Limb (tissue), 2 donors: ENCODE measurements at regions not wholly inside any gene's neighbourhood (a gene's known extent, or its start where the extent isn't known, plus 50 kb on each side); places are given as distances from the start of the nearest gene placed in this dataset.

Experiments
- DNase-seq, 2 donors: peaks; one replicate each; pipeline ENCODE4 v3.0.0-alpha.2; 2016; ENCODE audit errors: extremely low spot score in 2 of 2

GRCh38 chr4:185987961-185988627, 80.9 kb upstream of the TLR3 start:
- no peak for DNase-seq

GRCh38 chr4:185991770-185992169, 77.2 kb upstream of the TLR3 start:
- no peak for DNase-seq

- no peak for DNase-seq
These were observed 76.4 kb upstream of the TLR3 start for GRCh38 chr4:185992585-185992984.

GRCh38 chr4:185993328-185993973, 75.5 kb upstream of the TLR3 start:
- DNase-seq = no peak

- DNase-seq = no peak
These were observed 74.2 kb upstream of the TLR3 start for GRCh38 chr4:185994750-185995149.

- DNase-seq = no peak
These were observed 73.3 kb upstream of the TLR3 start for GRCh38 chr4:185995665-185996064.

GRCh38 chr4:185997296-185997695, 71.7 kb upstream of the TLR3 start:
- no peak for DNase-seq

- no peak for DNase-seq
These were observed 70.2 kb upstream of the TLR3 start for GRCh38 chr4:185998791-185999190.

GRCh38 chr4:185999207-185999606, 69.7 kb upstream of the TLR3 start:
- DNase-seq = no peak

- DNase-seq = no peak
These were observed 66.1 kb upstream of the TLR3 start for GRCh38 chr4:186002853-186003252.

GRCh38 chr4:186003746-186004145, 65.2 kb upstream of the TLR3 start:
- DNase-seq = no peak

GRCh38 chr4:186008057-186008456, 60.9 kb upstream of the TLR3 start:
- DNase-seq = no peak

GRCh38 chr4:186009976-186010375, 59.0 kb upstream of the TLR3 start:
- DNase-seq = no peak

GRCh38 chr4:186010821-186011220, 58.1 kb upstream of the TLR3 start:
- no peak for DNase-seq

GRCh38 chr4:186012071-186012470, 56.9 kb upstream of the TLR3 start:
- DNase-seq = no peak

- DNase-seq = no peak
These were observed 55.4 kb upstream of the TLR3 start for GRCh38 chr4:186013419-186014186.

GRCh38 chr4:186015212-186015817, 53.6 kb upstream of the TLR3 start:
- DNase-seq = no peak

GRCh38 chr4:186016796-186017195, 52.2 kb upstream of the TLR3 start:
- DNase-seq = no peak

GRCh38 chr4:186017801-186018200, 51.2 kb upstream of the TLR3 start:
- no peak for DNase-seq

GRCh38 chr4:186018261-186018660, 50.7 kb upstream of the TLR3 start:
- DNase-seq = no peak

GRCh38 chr4:186018784-186019183, 50.2 kb upstream of the TLR3 start:
- no peak for DNase-seq
